Stimulated activated CD8-positive, alpha-beta memory T cell treated with anti-CD3 and anti-CD28 coated beads, Interleukin-12 subunit alpha, Interleukin-12 subunit beta, amount 100 ng/mL, for 1 hour (primary cell): ENCODE measurements at regions not wholly inside any gene's neighbourhood (a gene's known extent, or its start where the extent isn't known, plus 50 kb on each side); places are given as distances from the start of the nearest gene placed in this dataset.

Source experiments
- DNase-seq: peaks from one replicate; pipeline ENCODE4 v3.0.0-alpha.2; 2020; ENCODE audit warnings: low read depth

DNA sequence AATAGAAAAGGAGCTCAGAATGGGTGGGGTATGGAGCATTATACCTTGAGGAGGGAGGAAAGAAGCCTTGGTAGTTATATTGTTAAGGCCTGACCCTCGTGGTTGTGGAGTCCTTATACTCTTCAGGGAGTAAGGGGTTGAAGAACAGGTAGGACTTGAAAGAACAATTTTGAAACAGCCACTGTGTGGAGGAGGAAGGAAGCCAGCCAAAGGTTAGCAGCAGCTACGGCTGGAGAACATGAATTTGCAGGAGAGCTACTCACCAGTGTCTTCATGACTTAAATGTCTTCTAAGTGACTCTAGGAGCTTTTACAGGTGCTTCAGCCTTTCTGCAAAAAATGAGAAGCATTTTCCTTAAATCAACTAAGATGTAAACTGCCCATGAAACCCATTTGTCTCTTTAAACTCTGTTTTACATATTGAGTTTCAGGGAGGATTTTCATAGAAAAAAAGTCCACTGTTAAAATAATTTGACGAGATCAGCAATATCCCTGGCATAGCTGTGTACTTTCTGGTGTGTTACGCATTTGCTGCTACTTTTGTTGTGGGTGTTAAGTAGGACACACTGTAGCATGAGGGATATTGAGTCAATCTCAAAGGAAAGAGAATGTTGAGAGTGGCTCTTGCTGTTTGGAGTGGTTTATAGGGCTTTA, 110.6 kb upstream of the ELL2 start:
- DNase-seq = no peak

DNA sequence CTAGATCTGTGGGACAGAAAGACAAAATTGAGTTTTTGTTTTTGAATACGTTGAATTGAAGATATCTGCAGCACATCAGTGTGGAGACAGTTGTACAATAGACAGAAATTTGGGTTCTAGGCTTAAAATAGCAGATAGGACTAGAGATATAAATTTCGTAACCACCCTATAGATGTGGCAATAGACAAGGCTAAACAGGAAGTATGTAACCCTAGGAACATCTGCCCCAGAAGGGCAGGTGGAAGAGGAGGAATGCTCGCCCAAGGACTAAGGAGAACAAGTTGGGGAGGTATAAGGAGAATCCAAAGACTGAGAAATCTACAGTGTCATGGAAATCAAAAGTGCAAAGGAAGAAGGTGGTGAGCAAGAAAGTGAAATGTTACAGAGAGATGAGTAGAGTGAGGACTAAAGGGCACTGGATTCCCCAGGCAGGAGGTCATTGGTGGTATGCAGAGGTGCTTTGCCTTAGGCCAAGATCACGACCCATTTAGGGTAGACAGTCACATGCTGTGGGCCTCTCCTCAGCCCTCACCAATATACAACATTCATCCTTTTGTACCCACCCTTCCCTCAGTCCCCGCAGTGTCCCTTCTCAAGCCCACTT, 109.1 kb upstream of the ELL2 start:
- no peak for DNase-seq

DNA sequence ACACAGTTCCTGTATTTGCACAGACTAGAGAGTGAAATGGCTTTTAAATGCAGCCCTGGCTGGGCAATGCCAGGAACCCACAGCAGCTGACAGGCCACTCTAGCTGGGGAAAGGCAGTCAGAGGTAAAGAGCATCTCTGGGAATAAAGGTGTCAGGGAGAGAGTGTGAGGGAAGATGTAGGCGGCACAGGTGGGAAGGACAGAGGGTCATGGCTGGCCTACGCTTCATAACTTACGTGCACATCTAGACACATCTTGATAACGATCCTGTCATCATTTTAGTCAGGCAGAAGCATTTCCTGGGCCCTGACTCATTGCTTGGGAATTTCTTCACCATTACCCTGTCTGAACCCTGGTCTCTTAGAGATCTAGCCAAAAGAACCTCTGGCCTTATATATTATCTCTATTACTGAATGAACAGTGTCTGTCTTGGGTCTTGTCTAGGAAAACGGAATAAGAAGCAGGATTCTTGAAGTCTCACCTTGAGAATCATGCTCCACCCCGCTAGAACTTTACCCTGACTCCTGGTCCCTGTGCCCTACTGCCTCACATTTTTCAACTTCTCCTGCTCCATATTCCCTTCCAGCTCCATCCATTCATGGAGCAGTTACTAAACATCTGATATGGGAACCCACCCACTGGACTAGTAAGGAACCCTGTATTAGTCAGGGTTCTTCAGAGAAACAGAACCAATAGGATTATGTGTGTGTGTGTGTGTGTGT, 106.4 kb upstream of the ELL2 start:
- DNase-seq = no peak

DNA sequence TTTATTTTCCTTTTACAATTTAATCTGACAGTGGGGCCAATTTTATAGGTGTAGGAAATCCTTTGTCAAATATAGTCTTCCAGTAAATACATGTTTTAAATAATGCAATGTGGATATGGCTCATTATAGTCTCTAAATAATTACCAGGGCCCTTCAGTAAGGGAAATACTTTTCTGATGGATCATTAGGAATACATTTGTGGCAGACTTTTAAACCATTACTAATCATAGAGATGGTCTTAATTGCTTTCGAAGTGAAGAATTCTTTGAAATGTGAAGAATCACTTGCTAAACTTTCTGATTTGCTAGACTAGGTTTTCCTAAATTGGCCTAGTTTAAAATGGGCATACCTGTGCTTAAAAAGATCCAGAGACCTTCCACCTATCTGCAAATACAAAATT, 105.6 kb upstream of the ELL2 start:
- DNase-seq = no peak

DNA sequence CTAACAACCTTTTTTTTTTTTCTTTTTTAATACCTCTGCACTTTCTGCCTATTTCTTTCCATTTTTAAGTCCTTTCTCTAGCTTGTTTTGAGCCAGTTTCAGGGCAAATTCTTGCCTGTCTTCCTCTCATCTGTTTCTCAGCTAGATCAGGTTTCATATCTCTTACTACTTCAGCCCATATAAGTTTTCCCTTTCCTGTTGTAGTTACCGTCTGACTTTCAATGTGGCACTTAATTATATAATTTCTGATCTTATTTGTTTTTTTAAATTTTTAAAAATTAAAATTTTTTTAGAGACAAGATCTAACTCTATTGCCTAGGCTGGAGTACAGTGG, 104.7 kb upstream of the ELL2 start:
- DNase-seq = no peak

DNA sequence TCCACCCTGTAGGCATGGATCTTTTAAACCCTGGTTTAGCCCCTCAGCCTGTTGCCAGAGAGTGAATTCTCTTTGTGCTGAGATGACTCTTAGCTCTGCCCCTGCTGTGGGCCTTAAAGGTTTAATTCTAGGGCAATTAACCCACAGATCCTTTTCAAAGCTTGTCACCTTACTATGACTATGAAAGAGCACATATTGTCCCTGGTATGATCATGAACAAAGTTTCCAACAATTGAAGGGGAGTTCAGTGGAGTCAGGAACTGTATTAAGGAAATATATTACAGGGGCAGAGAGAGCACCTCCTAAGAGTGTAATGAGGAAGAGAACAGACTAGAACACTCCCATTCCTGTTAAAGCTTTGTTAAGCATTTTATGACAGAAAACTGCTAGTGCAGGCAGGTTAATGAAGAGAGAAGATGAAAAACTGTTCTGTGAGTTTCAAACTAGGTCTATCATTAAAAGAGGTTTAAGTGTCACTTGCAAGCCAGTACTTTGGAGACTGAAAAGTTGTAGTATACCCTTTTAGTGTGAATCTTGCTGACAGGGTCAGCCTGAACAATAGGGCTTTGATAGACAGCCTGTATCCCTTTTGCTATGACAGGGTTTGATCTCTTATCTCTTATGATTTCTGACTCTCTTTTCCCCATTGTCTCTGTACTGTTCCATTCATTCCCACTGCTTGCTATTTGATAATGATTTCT, 104.2 kb upstream of the ELL2 start:
- DNase-seq = no peak

DNA sequence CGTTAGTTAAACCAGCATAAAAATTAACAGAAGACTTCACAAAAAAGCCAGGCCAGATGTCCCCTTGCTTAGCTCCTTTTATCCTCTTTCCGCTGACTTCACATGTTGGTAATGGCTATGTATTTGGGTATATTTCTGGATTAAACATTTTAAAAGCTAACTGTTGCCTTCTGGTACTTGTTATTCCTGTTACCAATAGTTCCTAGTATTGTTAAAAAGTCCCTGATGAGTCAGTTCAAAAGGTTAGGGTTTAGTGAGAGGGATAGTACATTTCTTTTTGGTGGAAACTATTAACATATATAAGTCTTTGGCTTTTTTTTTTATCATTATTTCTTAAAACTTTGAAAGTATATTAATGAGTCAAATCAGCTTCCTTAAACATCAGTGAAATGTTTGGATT, 103.2 kb upstream of the ELL2 start:
- DNase-seq = no peak

DNA sequence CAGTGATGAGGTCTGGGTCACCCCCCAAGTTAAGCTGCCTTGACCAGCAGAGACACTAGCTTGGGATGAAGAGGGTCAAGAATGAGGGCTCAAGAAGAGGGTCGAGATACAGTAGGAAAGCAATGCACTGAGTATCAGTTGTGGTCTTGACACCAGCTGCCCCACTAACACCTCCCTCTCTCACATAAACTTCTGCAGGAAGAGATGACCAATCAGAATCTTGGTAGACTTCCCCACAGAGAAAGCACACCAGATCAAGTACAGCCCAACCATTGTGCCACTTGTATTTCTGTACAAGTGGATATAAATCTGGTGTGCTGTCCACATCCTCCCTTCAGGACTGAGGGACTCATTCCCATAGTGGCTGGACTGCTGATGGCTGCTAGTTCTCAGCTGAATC, 101.2 kb upstream of the ELL2 start:
- DNase-seq = no peak

DNA sequence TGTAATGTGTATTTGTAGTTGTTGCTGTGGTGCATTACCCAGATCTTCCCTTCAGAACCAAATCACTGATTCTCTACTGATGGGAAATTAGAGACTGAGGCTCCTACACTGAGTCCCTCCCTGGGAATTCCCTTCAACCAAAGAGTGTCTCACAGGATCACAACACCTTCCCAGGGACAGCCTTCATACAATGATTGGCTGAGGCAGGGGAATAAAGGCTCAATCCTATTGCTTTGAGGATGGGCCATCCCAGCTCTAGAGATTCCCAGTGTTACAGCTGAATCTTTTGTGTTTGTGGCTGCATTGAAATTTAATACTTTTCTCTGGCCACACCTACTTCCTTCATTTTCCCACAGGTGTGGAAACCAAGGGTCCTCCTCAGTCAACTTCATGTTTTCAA, 96.4 kb upstream of the ELL2 start:
- no peak for DNase-seq

DNA sequence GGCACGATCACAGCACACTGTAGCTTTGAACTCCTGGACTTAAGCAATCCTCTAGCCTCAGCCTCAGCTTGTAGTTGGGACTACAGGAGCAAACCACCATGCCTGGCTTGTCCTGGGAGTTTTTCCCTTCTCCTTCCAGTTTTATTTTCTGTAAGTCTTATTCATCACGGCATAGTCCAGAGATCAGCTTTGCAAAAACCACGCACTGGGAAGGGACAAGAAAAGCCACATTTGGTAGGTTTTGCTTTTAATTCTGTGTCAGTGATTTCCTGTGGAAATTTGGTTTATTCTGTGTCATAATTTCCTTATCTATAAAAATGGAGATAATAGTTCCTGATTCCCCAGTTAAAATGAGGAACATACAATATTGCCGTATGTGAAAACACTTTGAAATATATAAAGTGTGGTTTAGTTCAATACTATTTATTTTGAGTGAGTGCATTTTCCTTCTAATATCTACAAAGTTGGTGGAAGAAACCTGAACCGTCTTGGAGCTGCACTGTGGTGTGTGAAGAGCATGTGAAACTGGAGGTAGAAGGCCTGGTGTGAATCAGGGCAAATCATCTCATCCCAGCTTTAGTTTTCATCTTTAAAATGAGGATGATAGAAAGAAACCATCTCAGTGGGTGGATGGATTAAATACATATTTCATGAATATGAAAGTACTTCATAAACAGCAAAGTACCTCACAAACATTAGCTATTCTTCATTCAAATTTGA, 92.8 kb upstream of the ELL2 start:
- no peak for DNase-seq

DNA sequence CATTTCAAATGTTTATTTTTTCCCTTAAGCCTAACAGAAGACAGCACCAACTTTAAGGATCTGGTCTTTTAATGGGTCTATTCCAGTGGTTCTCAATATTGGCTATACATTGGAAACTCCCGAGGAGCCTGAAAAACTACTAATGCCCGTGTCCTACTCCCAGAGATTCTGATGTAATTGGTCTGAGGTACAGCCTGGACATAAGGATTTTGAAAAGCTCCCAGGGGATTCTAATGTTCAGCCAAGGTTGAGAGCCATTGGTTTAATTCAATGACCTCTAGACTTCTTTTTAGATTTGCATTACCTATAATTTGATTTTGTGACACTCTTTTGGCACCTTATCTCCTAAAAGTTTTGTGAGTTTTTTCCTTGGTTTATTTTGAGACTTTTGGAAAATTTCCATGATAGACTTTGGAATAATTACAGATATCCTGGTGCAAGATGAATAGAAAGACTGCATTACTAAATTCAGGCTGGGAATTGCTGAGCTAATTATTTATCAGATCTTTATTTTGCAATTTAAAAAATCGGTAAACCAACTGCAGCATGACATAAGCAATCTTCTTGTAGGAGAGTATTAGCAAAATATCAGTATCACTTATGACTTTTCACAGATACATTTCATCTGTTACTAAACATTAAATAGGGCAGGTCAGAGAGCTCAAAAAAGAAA, 91.5 kb upstream of the ELL2 start:
- DNase-seq = no peak

DNA sequence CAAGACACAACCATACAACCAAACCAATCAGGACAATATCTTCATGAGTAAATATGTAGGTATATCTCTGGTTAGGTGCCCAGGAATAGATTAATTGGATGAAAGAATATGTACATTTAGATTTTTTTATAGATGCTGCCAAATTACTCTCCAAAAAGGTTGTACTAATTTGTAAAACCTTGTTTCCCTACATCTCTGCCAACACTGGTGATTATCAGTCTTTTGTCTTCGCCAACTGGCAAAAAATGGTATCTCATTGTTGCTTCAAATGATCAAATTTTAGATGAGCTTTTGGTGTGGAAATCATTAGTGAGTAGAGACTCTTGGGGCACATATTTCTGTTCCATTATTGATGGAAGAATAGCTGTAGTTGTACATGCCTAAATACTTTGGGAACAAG, 90.7 kb upstream of the ELL2 start:
- no peak for DNase-seq

DNA sequence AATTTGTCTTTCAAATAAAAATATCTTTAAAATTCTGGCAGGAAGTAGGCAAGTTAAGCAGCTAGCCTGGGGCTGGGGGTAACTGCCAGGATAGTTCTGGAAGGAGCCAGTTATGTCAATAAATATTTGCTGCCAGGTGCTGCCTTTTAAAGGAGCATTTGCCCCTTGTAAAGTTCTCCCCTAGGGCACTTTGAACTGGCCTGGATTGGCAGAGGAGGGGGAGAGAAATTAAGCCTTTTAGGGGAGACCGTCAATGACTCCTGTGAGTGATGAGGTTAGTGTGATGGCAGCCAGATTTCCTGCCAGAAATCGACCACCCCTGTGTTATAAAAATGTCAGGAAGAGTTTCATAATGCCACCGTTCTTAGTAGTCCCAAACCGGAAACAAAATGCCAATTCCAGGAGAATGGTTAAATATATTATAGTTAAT, 89.8 kb upstream of the ELL2 start:
- no peak for DNase-seq

DNA sequence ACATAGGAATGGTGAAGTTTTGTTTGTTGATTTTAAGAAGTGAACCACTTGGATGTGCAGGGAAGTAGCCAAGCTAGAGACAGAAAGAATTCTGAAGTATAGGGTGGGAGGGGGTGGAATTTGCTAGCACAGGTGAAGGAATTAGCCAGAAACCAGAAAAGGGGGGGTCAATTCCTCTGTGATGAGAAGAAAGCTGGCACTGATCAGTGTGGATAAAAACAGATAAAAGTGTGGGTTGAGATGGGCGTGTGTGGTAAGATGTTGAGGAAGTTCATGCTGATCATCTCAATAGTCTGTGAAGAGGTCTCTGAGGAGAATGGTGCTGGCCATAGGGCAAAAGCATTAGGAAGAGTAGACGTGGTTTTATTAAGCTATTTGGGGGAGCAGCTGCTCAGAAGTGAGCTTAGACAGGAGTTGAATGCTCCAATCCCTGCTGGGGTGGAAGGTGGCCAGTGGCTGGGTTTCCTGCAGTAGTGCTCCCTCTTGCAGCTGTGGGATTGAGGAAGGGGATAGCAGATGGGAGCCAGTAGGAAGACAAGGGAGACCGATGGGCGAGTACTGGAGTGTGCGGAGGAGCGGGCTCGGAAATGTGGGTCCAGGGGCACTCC, 88.7 kb upstream of the ELL2 start:
- DNase-seq = no peak

DNA sequence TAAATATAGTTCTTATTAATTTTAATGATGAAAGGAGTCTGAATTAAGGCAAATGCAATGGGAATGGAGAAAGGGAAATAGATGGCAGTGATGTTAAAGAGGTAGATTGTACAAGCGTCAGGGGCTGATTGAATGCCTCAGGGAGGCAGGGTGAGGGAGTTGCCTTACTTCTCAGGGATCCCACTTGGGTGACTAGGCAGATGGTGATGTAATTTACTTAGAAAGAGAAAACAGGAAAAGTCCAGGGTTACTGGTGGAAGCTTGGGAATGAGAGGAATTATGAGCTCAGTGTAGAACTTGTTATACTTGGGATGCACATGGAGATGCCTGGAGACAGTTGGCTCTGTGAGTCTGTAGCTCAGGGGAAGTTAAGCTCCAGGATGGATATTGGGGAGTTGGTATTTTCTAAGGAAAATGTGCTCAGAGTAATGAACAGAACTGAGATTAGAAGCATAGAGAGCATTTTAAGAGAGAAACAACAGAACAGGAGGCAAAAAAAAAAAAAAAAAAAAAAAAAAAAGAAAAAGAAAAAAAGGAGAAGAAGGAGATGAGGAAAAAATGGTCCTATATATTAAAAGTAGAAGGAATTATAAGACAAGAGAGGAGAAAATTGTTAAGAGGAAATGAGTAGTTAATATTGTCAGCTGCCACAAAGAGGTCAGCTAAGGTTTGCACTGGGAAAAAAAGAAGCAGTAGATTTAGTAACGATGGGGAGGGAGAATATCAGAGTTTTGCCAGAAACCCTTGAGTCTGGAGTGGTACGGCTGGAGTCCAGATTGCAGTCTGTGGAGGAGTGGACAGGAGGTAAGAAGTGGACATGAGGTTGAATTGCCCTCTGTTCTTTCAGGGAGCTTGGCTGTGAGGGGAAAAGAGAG, 88.0 kb upstream of the ELL2 start:
- no peak for DNase-seq

DNA sequence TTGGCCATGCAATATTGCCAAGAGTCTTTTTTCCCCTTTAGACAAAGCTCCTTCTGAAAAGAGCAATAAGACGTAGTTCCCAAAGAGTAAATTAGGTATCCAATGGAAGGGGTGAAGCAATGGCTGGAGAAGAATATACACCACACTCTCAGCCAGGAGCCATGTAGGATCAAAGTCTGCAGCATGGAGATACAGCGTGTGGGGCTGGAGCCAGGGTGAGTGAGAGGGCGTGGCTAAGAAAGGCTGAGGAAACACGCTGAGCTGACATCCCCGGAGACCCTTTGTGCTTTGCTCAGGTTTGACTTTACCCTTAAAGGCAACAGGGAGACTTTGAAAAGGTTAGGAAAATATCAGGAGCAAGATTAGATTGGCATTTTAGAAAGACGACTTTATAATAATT, 87.1 kb upstream of the ELL2 start:
- no peak for DNase-seq

DNA sequence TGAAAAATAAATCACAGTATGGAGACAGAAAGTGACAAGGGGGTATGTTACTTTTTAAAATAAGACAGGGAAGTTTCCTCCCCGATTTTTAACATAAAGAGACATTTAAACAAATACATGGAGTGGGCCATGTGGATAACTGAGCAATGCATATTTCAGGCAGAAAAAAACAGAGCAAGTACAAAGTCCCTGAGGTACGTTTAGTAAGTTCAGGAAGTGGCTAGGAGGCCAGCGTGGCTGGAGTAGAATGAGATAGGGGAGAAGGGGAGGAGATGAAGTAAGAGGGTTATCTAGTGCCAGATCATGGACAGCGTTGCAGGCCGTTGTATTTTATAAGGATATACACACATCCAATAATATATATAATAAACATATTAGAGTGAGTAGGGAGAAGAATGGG, 84.2 kb upstream of the ELL2 start:
- no peak for DNase-seq

DNA sequence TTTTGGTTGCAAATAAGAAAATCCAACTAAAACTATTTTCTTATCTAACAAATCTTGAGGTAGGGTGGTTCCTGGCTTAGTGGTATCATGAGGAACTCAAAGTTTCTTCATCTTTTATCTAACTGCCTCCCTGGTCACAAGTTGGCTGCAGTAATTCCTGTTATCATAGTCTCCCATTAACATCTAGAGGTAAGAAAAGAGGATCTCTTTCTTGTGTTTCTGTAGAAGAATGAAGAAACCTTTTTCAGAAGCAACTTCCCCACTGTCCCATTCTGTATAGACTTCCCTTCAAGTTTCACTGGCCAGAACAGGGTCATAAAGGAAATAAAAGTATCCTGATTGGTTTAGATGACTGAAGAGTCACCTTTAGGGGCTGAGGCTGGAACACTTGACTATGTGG, 81.8 kb upstream of the ELL2 start:
- no peak for DNase-seq

DNA sequence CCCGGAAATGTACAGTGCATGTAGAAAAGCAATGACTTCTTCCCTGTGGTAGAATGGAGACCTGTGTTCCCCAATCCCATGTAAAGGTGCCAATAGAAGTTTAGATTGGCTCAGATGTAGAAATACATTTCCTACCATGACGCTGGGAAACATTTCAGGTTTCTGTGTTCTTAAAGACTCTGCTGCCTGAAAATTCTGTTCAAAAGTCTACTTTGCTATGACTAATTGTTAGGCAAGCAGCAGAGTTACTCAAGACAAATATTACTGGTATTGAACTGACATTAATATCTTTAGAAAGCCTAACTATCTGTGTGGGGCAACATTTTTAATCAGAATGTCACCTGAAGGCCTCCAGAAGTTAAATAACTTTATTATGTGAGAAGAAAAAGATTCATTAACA, 75.5 kb upstream of the ELL2 start:
- DNase-seq = no peak

DNA sequence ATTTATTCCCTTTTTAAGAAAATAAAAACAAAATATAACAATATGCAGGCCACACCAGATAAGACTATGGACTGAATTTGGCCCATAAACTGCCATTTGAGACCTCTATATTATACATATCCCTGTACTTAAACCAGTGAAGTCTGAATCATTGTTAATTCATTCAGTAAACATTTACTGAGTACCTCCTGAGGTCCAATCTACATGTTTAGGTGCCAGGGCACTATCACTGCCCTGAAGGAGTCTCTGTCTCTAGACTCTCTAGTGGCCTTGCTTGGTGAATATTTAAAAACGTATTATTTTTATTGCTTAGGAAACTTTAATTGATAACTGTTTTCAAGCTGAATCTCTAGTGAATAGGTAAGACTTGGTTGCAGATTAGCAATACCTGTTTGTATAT, 74.7 kb upstream of the ELL2 start:
- no peak for DNase-seq

DNA sequence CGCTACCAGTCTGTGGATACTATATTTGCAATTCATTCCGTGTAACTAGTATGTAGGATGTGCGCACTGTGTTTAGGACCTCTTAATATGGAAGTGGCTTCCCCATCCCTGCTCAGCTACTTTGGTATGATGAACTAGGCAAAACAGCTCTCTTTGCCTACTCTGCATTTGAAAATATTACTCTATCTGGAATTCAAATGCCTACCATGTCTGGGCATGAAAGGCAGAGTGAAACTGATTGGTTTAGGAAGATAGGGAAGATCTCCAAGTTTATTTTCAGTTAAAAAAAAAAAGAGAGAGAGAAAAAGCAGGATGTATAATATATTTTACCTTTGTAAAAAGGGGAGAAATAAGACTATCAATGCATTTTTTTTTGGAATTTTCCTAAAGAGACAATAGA, 74.1 kb upstream of the ELL2 start:
- no peak for DNase-seq
